Suppressor macrophage (primary cell): ENCODE measurements at regions not wholly inside any gene's neighbourhood (a gene's known extent, or its start where the extent isn't known, plus 50 kb on each side); places are given as distances from the start of the nearest gene placed in this dataset.

Source experiments
- DNase-seq, 4 experiments: peaks; one replicate each; pipeline ENCODE4 v3.0.0-alpha.2; 2020 to 2022

- DNase-seq, result no peak
Observed at GRCh38 chr3:24845524-24846155, 351.0 kb upstream of the THRB start.

DNA sequence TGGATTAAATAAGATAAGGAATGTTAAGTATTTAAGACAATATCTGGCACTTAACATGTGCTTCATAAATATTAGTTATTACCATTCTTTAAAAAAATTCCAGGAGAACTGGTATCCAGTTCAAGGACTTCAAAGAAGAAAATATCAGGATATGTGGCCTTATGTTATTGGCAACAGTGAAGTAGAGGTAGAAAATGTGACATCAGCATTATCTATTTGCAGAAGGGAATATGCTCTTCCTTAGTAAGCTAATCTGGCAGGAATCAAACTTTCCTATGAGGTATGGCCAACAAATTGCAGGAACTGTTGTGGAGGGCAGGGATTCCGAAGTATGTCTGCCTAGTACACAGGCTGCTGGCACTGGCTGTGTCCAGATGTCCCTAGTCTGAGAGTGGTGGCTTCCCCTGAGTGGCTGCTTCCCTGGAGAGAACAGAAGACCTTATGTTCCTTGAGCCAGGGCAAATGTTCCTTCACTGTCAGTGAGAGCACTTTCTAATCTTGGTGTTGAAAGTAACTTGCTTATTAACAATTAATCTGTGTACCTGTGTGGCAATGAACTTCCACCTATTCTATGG lies 351.7 kb upstream of the THRB start:
- no peak for DNase-seq

- no peak for DNase-seq
Observed at GRCh38 chr3:24850245-24850644, 355.6 kb upstream of the THRB start.

DNA sequence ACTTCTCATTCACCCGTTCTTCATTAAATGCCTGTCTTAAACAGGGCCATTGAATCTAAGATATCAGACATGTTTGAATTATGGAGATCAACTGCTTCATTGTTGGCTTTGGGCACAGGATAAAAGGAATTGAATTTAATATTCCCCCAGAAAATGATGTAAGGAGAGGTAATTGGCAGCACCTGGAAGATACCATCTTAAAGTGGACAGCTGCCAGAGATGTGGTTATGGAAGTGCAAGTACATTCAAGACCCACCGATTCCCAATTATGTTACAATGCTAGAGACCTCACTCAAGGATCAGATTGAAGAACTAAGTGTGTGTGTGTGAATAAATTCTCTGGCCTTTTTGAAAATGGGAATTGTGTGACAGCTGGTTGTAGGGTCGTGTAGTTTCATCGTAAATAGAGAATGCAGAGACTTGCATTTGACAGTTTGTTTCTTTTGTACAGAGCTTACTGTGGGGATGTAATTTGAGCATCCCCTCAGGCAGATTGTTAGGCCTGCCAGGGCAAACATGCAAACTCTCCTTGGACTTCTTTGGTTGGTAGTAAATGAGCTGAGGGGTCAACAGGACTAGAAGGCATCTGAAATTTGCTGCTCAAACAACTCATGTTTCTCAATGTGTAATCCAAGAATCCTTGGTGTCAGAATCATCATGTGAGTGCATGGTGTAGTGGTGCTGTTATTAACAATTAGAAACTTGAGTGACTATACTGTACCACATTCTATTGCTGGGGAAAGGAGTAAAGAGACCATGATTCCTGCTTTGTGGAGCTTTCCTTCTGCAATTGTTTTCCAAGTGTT lies 359.2 kb upstream of the THRB start:
- no peak for DNase-seq

DNA sequence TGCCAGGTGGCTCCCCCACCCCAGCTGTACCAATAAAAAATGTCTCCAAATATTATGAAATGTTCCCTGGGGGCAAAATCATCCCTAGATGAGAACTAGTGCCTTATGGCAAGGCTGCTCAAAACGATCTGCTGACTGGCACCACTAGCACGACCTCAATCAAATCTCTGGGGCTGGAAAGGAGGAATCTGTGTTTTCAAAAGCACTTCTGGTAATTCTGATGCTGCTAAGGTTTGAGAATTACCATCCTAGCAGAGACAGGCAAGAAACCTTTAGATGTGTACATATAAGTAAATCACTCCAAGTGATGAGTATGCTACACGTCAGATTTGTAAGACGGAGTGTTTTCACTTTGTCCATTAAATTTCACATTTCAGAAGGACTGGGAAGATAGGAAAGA lies 360.1 kb upstream of the THRB start:
- no peak for DNase-seq

GRCh38 chr3:24857945-24858344 lies 363.3 kb upstream of the THRB start:
- no peak for DNase-seq

- DNase-seq, result no peak
Observed at GRCh38 chr3:24863215-24863614, 368.6 kb upstream of the THRB start.

DNA sequence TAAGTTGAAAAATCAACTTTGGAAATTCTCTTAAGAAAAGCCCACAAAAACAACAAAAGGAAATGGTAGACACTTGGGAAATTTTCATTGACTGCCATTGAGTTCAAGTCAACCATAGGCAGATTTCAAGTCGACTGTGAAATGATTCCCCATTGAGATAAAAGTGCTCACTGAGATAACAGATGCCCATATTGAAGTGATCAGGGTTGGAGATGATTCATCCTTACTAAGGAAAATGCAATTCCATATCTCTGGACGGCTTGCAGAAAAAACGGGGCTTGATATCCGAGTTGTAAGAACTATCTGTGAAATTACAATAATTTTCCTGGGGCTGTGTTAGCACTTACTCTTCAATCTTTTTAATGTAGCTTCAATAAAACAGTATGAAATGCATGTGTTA lies 373.1 kb upstream of the THRB start:
- no peak for DNase-seq

DNA sequence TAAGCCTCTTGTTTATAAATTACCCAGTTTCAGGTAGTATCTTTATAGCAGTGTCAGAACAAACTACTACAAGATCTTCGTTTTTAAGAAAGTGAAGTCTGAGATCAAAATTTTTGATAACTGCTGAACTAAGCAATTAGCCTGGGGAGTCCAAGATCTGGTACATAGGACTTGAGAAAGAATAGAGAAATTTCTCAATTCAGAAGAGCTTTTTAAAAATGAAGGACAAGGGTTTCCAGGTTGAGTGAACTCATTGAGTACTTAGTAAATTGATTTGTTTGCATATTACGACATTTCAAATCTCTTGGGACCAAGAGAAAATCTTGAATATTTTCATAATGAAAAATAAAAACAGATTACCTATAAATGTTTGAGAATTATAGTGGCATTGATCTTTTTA lies 386.6 kb upstream of the THRB start:
- DNase-seq, result no peak

DNA sequence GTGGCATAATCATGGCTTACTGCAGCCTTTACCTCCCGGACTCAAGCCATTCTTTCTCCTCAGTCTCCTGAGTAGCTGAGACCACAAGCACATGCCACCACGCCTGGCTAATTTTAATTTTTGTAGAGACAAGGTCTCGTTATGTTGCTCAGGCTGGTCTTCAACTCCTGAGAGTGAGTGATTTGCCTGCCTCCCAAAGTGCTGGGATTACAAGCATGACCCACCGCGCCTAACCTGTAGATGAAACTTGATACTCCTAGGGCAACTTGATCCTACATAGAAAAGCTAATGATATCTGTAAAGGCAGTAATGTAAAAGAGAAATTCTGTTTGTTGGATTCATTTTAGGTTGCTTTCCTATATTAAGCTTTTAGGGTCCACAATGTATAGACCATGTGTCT lies 391.9 kb upstream of the THRB start:
- no peak for DNase-seq

DNA sequence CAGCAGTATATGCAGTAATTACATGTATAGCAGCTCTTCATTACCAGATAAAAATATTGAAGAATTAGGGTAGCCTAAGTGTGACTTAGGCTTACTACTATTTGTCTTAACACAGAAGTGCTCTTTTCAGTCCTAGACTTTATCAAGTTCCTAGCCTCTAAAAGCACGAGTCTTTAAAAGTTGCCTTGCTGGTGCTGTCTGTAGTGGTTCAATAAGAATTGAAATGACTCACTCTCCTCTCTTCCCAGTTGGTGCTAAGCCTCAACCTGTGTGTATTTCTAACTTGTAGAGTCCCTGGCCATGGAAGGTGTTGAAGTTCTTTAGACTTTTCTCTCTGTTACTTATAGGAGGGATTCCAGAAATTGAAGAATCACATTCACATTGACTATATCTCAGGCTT lies 395.4 kb upstream of the THRB start:
- no peak for DNase-seq

- DNase-seq, result no peak
Observed at GRCh38 chr3:24899373-24899772, 404.7 kb upstream of the THRB start.

GRCh38 chr3:24899901-24900603 lies 405.4 kb upstream of the THRB start:
- no peak for DNase-seq

DNA sequence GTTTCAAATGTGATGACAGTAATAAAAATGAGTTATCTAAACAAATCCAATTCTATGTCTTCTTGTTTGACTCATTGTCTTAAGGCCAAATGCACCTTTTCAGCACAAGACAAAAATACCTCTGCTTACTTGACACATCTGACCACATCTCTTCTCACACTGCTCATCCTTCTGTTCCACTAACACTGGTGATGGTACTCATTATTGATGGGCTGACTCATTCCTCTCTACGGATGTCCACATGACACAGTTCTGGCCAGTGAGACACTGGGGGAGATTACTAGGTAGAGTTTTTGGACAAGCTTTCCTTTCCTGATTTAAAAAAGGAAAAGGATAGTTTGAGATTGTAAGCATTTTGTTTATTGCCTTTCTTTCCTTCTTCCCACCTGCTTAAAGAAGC lies 410.6 kb upstream of the THRB start:
- no peak for DNase-seq

- DNase-seq, result no peak
Observed at GRCh38 chr3:24907106-24907505, 412.5 kb upstream of the THRB start.

DNA sequence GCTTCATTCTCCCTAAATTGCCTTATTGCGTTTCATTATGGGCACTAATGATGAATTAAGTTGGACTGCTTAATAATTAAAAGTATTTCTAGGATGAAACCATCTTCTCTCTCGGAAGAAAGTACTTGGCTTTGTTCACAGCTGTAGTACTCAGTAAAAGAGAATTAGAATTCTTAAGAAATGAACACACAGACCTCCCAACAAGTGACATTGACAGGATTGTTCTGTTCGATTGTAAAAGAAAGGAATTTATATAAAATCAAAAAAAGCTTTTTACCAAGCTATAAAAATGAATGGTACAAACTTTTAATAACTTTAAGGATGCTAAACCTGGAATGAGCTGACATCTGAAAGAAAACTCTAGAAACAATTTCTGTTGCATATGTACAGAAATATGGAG lies 416.4 kb upstream of the THRB start:
- no peak for DNase-seq

DNA sequence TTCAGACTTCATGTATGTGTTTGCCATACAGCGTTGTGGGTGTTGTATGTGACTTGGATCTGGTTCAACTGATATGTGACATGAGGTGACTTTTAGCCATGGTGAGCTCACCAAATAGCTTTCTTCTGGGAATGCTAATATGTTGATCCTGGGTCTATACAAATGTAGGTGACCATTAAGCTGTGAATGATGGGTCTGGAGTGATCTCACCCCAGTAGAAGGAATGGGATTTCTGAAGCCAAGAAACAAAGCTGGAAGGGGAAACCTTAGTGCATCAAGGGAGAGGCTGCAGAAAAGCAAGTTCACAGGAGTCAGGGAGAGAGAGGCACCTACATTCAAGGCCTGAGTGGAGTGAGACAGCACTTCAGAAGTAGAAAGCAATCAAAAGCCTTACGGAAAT lies 421.0 kb upstream of the THRB start:
- DNase-seq, result no peak

- no peak for DNase-seq
Observed at GRCh38 chr3:24917908-24918307, 423.3 kb upstream of the THRB start.

DNA sequence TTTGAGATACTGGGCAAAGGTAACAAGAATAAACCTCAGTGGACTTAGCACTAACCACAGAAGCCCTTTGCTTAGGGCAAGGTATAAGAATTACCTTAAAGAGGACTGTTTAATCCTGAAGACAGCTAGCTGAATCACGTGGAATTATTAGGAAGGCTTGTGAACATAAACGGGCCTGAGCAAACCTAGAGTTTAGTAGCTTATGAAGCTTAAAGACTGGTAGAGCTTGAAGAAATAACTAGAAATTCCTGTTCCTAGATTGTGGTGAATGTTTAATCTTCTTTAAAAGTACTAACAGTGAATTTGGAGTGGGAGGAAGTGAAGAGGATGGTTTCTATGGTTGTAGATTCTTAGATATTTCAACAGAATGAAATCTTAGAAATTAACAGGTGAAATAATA lies 428.9 kb upstream of the THRB start:
- no peak for DNase-seq

GRCh38 chr3:24929521-24929920 lies 434.9 kb upstream of the THRB start:
- no peak for DNase-seq

DNA sequence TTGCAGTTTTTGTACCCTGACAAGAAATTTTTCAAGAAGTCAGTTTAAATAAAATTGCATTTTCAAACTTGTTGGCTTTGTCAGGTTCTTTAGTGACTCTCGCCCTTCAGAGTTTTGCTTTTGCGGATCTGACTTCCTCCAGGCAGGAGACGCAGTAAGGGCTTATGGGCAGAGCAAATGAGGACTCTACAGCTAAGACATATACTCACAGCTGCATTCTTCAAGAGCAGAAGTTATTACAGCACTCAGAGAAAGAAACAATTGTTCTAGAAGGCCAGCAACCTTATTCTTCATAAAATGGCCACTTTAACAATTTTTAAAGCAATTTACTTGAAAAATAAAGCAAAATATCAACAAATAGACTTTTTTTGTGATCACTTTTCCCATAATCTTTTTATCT lies 438.8 kb upstream of the THRB start:
- DNase-seq, result no peak

- no peak for DNase-seq
Observed at GRCh38 chr3:24936574-24936973, 441.9 kb upstream of the THRB start.

- no peak for DNase-seq
Observed at GRCh38 chr3:24937228-24937627, 442.6 kb upstream of the THRB start.

GRCh38 chr3:24937780-24938179 lies 443.1 kb upstream of the THRB start:
- no peak for DNase-seq
